ENCODE measurements at regions not wholly inside any gene's neighbourhood (a gene's known extent, or its start where the extent isn't known, plus 50 kb on each side); places are given as distances from the start of the nearest gene placed in this dataset.

- TF ChIP-seq CTCF (IDR thresholded peaks at IDR 0.05), result no peak
- TF ChIP-seq POLR2A (IDR thresholded peaks at IDR 0.05), result no peak
Measured at GRCh38 chr9:115237385-115237998, 119.5 kb upstream of the TNC start.
